Putamen (tissue), 1 donor: ENCODE measurements at regions not wholly inside any gene's neighbourhood (a gene's known extent, or its start where the extent isn't known, plus 50 kb on each side); places are given as distances from the start of the nearest gene placed in this dataset.
"Not testable (repeated sequence)": the region's sequence is repeated elsewhere in the genome, so short reads cannot be mapped to it uniquely, and the experiment has no call there.

ENCODE experiments used
- DNase-seq: peaks from one replicate; pipeline ENCODE4 v3.0.0-alpha.2; 2016; ENCODE audit warnings: low spot score

- no peak for DNase-seq
Measured at GRCh38 chrX:151042842-151043241, 59.7 kb downstream of the HMGB3 start.

- not testable (repeated sequence) for DNase-seq
Measured at GRCh38 chrX:151066373-151066772, 83.2 kb downstream of the HMGB3 start.

GRCh38 chrX:151073767-151074166, 90.6 kb downstream of the HMGB3 start:
- no peak for DNase-seq

- no peak for DNase-seq
Measured at GRCh38 chrX:151081016-151081415, 95.4 kb upstream of the GPR50 start.

- DNase-seq: peak; percentile 9
Measured at GRCh38 chrX:151082077-151082948, 94.1 kb upstream of the GPR50 start.

GRCh38 chrX:151084454-151084853, 91.9 kb upstream of the GPR50 start:
- no peak for DNase-seq

GRCh38 chrX:151085207-151085606, 91.2 kb upstream of the GPR50 start:
- no peak for DNase-seq

GRCh38 chrX:151088221-151088620, 88.2 kb upstream of the GPR50 start:
- DNase-seq: no peak

GRCh38 chrX:151099001-151099400, 77.4 kb upstream of the GPR50 start:
- no peak for DNase-seq

- DNase-seq: no peak
Measured at GRCh38 chrX:151100799-151101198, 75.6 kb upstream of the GPR50 start.

- not testable (repeated sequence) for DNase-seq
Measured at GRCh38 chrX:151113200-151113599, 63.2 kb upstream of the GPR50 start.
